ENCODE measurements at regions not wholly inside any gene's neighbourhood (a gene's known extent, or its start where the extent isn't known, plus 50 kb on each side); places are given as distances from the start of the nearest gene placed in this dataset.
A peak's percentile ranks its signal among the peaks of the same experiment; 100 is the strongest.

DNA sequence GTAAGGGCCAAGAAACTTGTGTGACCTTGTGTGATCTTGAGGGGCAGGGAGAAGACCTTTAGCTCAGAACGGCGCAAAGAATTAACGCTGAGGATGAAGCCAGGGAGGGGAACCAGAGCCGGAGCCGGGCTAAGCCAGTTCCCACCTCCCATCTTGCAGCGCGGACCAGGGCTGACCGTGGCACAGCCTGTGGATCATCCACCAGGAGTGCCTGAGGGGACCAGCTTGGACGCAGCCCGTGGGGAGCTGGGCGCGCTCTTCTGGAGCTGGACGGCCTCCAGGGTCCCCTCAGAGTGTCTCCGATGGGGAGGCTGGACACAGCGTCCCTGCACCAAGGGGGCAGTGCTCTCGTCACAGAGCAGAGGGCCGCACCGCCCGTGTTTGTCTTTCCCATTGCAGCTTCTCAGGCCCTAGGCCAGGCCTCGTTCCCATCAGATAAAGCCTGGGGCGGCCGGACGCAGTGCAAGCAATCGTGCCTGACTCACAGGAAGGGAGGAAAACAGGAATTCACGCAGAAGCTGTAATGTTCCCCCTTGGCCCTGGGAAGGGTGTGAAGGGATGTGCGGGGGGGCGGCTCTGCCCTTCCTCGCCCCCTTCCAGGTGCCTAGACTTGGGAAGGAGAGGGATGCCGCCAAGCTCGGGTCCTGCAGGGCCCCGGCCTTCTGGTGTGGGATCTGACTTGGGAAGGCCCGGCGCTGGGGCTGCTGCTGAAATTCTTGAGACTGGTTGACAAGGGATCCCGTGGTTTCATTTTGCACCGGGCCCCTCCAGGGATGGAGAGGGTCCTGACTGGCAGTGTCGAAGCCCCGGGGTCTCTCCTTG is 144.9 kb downstream of the NPIPB11 start (continued):
- TF ChIP-seq, protein P1, sequence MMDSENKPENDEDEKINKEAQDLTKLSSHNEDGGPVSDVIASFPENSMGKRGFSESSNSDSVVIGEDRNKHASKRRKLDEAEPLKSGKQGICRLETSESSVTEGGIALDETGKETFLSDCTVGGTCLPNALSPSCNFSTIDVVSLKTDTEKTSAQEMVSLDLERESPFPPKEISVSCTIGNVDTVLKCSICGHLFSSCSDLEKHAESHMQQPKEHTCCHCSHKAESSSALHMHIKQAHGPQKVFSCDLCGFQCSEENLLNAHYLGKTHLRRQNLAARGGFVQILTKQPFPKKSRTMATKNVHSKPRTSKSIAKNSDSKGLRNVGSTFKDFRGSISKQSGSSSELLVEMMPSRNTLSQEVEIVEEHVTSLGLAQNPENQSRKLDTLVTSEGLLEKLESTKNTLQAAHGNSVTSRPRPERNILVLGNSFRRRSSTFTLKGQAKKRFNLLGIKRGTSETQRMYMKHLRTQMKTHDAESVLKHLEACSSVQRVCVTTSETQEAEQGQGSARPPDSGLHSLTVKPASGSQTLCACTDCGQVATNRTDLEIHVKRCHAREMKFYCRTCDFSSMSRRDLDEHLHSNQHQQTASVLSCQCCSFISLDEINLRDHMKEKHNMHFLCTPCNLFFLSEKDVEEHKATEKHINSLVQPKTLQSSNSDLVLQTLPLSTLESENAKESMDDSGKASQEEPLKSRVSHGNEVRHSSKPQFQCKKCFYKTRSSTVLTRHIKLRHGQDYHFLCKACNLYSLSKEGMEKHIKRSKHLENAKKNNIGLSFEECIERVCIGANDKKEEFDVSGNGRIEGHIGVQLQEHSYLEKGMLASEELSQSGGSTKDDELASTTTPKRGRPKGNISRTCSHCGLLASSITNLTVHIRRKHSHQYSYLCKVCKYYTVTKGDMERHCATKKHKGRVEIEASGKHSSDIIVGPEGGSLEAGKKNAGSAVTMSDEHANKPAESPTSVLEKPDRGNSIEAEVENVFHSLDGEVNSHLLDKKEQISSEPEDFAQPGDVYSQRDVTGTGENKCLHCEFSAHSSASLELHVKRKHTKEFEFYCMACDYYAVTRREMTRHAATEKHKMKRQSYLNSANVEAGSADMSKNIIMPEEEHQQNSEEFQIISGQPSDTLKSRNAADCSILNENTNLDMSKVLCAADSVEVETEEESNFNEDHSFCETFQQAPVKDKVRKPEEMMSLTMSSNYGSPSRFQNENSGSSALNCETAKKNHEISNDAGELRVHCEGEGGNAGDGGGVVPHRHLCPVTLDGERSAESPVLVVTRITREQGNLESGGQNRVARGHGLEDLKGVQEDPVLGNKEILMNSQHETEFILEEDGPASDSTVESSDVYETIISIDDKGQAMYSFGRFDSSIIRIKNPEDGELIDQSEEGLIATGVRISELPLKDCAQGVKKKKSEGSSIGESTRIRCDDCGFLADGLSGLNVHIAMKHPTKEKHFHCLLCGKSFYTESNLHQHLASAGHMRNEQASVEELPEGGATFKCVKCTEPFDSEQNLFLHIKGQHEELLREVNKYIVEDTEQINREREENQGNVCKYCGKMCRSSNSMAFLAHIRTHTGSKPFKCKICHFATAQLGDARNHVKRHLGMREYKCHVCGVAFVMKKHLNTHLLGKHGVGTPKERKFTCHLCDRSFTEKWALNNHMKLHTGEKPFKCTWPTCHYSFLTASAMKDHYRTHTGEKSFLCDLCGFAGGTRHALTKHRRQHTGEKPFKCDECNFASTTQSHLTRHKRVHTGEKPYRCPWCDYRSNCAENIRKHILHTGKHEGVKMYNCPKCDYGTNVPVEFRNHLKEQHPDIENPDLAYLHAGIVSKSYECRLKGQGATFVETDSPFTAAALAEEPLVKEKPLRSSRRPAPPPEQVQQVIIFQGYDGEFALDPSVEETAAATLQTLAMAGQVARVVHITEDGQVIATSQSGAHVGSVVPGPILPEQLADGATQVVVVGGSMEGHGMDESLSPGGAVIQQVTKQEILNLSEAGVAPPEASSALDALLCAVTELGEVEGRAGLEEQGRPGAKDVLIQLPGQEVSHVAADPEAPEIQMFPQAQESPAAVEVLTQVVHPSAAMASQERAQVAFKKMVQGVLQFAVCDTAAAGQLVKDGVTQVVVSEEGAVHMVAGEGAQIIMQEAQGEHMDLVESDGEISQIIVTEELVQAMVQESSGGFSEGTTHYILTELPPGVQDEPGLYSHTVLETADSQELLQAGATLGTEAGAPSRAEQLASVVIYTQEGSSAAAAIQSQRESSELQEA (CRISPR knock-in tag; IDR thresholded peaks at IDR 0.05; ENCODE audit: not compliant biosample characterization) = peak; percentile 41
- TF ChIP-seq ZFP90 (CRISPR knock-in tag; IDR thresholded peaks at IDR 0.05; ENCODE audit: borderline replicate concordance) = 0 out of 2 replicates have a peak, but pooled peaks have one; percentile 43
- peak; percentile 53; the same call in 1 of the 2 replicates for TF ChIP-seq ZMAT3 (CRISPR knock-in tag; conservative IDR thresholded peaks at IDR 0.05)
- TF ChIP-seq, protein P2, sequence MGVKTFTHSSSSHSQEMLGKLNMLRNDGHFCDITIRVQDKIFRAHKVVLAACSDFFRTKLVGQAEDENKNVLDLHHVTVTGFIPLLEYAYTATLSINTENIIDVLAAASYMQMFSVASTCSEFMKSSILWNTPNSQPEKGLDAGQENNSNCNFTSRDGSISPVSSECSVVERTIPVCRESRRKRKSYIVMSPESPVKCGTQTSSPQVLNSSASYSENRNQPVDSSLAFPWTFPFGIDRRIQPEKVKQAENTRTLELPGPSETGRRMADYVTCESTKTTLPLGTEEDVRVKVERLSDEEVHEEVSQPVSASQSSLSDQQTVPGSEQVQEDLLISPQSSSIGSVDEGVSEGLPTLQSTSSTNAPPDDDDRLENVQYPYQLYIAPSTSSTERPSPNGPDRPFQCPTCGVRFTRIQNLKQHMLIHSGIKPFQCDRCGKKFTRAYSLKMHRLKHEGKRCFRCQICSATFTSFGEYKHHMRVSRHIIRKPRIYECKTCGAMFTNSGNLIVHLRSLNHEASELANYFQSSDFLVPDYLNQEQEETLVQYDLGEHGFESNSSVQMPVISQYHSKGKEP (CRISPR knock-in tag; IDR thresholded peaks at IDR 0.05) = peak; percentile 26; the same call in 1 of the 2 replicates
- TF ChIP-seq, protein P3, sequence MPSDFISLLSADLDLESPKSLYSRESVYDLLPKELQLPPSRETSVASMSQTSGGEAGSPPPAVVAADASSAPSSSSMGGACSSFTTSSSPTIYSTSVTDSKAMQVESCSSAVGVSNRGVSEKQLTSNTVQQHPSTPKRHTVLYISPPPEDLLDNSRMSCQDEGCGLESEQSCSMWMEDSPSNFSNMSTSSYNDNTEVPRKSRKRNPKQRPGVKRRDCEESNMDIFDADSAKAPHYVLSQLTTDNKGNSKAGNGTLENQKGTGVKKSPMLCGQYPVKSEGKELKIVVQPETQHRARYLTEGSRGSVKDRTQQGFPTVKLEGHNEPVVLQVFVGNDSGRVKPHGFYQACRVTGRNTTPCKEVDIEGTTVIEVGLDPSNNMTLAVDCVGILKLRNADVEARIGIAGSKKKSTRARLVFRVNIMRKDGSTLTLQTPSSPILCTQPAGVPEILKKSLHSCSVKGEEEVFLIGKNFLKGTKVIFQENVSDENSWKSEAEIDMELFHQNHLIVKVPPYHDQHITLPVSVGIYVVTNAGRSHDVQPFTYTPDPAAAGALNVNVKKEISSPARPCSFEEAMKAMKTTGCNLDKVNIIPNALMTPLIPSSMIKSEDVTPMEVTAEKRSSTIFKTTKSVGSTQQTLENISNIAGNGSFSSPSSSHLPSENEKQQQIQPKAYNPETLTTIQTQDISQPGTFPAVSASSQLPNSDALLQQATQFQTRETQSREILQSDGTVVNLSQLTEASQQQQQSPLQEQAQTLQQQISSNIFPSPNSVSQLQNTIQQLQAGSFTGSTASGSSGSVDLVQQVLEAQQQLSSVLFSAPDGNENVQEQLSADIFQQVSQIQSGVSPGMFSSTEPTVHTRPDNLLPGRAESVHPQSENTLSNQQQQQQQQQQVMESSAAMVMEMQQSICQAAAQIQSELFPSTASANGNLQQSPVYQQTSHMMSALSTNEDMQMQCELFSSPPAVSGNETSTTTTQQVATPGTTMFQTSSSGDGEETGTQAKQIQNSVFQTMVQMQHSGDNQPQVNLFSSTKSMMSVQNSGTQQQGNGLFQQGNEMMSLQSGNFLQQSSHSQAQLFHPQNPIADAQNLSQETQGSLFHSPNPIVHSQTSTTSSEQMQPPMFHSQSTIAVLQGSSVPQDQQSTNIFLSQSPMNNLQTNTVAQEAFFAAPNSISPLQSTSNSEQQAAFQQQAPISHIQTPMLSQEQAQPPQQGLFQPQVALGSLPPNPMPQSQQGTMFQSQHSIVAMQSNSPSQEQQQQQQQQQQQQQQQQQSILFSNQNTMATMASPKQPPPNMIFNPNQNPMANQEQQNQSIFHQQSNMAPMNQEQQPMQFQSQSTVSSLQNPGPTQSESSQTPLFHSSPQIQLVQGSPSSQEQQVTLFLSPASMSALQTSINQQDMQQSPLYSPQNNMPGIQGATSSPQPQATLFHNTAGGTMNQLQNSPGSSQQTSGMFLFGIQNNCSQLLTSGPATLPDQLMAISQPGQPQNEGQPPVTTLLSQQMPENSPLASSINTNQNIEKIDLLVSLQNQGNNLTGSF (CRISPR knock-in tag; IDR thresholded peaks at IDR 0.05) = peak; percentile 52; the same call in 1 of the 2 replicates
- TF ChIP-seq ZFP41 (CRISPR knock-in tag; IDR thresholded peaks at IDR 0.05; ENCODE audit: borderline replicate concordance) = 0 out of 2 replicates have a peak, but pooled peaks have one; percentile 54
- TF ChIP-seq, protein P4, sequence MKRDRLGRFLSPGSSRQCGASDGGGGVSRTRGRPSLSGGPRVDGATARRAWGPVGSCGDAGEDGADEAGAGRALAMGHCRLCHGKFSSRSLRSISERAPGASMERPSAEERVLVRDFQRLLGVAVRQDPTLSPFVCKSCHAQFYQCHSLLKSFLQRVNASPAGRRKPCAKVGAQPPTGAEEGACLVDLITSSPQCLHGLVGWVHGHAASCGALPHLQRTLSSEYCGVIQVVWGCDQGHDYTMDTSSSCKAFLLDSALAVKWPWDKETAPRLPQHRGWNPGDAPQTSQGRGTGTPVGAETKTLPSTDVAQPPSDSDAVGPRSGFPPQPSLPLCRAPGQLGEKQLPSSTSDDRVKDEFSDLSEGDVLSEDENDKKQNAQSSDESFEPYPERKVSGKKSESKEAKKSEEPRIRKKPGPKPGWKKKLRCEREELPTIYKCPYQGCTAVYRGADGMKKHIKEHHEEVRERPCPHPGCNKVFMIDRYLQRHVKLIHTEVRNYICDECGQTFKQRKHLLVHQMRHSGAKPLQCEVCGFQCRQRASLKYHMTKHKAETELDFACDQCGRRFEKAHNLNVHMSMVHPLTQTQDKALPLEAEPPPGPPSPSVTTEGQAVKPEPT (CRISPR knock-in tag; IDR thresholded peaks at IDR 0.05; ENCODE audit: low read depth) = 0 out of 2 replicates have a peak, but pooled peaks have one; percentile 46
- TF ChIP-seq AGO1 (IDR thresholded peaks at IDR 0.05; ENCODE audit: low read depth, low read length, poor library complexity, severe bottlenecking) = peak; percentile 65
- 0 out of 2 replicates have a peak, but pooled peaks have one; percentile 28 for TF ChIP-seq IRF2 (CRISPR knock-in tag; IDR thresholded peaks at IDR 0.05)
- peak; percentile 76 for TF ChIP-seq TAF1 (CRISPR knock-in tag; IDR thresholded peaks at IDR 0.05)

Measured in HepG2 (cell line).